NCI-H748 treated with DMSO at 0.1 percent for 48 hours (cell line): ENCODE measurements at regions not wholly inside any gene's neighbourhood (a gene's known extent, or its start where the extent isn't known, plus 50 kb on each side); places are given as distances from the start of the nearest gene placed in this dataset.

Source experiments
- DNase-seq: peaks from one replicate; lab custom pipeline; 2025; lab: John Stamatoyannopoulos, UW

DNA sequence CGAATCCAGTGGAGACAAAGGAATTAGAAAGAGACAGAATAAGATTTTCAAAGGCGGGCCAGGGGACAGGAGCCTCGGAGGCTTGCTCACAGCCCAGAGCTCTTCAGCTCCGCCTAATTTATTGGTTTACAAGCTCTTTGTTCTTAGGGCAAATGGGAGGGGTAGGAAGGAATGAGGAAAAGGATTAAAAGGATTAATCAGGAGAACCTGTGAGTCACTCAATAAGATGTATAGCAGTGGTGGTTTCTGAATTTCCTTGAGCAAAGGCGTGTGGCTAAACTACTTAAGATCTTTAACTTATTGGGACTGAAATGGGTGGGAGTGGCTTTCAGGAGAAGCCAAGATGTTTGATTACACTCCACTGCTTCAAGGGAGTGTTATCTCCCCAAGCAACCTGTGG is 456.0 kb upstream of the SPANXN1 start:
- no peak for DNase-seq

DNA sequence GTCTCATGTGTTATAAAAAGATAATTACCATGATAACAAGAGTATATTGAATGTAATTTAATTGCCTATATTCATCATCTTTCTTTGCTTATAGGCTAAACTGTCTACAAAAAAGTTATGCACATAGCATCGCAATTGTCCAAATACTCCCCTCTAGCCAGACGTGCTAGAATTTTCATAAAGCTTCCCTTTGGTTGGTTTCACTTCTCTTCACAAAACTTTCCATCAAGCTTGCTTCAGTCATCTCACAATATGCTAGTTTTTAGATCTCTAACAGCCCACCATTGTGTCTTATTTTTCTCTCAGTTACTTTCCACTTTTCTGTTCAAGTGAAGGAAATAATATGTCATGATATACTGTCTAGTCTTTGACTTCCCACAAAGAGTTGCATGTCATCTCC is 448.3 kb upstream of the SPANXN1 start:
- DNase-seq = no peak

DNA sequence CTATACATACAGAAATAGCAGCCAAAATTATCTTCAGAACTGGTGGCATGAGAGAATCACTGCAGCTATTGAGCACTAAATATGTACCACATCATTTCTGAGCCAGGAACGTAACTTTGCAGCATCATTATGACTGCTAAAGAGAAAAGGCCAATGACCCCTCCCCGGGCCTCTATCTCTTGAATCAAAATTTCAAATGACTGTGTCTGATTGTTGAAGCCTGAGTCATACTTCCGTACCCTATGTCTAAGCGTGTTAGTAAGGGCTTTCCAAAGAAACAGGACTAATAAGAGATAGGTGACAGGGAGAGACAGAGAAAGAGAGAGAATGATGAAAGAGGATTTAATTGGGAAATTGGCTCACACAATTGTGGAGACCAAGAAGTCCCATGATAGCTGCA is 445.5 kb upstream of the SPANXN1 start:
- no peak for DNase-seq

DNA sequence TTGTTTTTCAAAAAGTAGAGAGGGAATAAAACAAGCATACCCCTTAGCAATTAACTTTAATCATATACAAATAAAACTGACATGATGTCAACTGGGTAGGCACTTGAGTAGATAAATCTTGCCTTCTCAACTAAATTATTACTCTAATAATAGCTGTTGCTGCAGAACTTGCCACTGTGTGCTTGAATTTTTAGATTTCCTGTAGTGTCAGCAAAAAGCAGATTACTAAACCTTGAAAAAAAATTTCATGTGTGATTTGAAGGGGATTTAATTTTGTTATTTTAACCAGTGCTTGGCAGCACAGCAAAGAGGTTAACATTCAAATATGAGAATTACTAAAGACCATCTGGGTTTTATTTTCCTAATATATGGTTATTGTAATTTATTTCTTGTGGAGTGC is 438.3 kb upstream of the SPANXN1 start:
- no peak for DNase-seq

DNA sequence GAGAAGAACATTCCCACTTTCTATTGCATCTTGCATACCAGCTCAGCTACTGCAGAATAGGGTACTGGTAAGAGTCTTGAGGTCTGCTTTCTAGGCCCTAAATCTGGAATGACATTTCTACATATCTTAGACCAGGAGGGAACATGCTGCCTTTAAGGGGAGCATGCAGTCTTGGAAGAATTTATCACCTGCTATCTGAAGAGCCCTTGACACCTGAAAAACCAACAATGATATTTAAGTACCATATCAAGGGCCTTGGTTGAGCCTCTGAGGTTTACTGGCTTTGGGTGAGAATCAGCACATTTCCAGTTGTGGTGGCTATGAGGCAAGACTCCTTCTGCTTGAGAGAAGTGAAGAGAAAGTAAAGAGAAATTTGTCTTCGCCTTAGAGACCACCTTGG is 436.8 kb upstream of the SPANXN1 start:
- no peak for DNase-seq

DNA sequence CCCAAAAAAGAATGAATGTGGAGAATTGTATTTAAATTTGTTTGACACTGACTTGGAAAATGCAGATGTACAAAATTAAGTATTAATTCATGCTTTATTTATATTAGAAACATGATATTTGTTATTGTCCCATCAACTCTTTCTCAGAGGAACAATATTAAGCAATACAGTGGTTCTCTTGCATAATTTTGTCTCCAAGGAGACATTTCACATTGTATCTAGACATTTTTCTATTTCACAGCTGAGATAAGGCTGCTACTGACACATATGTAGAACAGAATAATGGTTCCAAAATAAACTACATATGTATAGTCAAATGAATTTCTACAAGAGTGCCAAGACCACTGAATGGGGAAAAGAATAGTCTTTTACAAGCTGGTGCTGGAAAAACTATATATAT is 427.9 kb upstream of the SPANXN1 start:
- no peak for DNase-seq

DNA sequence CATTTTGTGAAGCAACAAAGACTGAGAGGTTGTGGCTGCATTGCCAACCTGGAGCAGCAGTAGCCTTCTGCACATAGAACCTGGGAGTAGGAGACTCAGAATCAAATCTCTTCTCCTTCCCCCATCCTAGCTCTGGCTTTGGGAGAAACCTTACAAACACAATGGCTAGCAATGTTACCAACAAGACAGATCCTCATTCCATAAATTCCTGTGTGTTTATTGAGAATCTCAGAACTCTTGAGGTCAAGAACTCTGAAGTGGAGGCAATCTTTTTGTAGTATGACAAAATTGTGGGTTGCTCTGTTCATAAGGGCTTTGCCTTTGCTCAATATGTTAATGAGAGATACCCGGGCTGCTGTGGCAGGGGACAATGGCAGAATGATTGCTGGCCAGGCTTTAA is 406.7 kb upstream of the SPANXN1 start:
- DNase-seq = no peak

DNA sequence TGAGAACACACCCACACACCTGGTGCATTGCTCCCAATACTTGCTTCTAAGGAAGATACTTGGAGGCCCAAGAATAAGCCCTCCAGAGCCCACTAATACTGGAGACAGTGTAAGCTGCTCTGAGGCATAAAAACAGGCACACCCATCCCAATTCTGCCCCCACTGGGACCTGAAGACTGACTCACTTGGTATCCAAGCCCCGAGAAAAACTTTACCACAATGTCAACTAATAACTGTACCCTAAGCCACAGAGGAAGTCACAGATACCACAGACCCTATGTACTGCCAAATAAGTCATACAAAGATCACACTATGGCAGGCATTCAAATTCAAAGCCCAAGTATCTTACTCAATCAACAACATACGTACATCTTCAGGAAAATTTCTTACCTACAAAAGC is 398.2 kb upstream of the SPANXN1 start:
- DNase-seq = no peak

DNA sequence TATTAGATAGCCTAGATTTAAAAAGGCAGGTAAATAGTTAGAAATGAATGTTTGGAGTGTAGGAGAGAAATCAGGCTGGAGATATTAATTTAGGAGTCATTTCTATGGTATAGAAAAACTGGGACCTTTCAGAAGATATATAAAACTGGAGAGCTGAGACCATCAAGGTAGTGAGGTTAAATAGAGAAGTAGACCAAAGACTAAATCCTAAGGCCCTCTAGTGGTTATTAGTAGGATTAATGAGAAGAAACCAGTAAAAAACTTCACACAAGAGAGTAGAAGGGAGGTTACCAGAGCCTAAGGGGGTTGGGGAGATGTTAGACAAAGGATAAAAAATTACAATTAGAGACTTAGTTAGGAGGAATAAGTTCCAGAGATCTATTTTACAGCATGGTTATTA is 351.0 kb upstream of the SPANXN1 start:
- no peak for DNase-seq

DNA sequence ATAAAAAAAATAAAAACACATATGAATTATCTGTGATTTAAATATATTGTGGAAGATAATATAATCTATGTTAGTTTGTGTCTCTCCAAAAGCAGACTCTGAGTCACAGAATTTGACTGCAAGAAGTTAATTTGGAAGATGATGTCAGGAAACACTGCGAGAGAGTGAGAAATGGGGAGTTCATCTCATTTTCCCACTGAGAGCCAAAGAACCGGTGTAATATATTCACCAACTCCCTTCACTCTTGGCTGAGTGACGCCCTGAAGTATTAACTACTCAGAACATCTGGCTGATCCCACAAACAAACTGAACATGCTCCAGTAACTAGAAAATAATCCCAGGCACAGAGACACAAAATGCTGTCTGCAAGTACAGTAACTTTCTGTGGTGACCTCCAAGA is 345.8 kb upstream of the SPANXN1 start:
- DNase-seq = no peak

DNA sequence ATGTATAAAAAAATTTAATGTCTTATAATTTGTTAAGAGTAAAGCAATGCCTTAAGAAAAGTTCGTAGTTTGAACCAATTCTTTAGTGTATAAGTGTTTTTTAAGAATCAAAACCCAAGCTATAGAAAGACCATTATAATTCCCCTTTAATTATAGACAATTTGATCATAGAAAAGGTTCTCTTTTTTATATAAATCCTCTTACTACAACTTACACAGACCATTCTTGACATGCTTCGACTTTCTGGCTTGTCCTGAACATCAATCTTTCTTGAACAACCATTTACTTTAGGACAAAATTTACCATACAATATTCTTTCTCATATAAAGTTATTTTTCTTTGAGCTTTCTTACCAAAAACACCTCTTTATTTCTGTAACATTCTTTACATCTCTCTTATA is 330.5 kb upstream of the SPANXN1 start:
- DNase-seq = no peak

DNA sequence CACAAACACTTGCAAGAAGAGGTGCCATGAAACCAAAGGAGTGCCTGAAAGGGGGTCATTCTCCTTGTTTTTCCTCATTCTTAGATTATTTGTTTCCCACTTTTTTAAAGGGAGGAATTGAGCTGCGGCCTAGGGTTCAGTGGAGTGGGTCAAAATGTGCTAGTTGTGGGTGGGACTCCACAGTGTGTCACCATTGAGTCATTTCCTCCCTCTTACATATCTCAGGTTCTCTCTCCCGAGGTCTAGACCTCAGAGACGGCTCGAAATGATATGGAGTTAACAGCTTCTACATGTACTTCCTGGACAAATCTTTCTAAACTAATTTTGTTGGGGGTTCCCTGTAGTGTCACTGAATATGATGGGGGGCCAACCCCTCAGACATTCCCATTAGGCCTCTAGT is 328.4 kb upstream of the SPANXN1 start:
- DNase-seq = no peak

DNA sequence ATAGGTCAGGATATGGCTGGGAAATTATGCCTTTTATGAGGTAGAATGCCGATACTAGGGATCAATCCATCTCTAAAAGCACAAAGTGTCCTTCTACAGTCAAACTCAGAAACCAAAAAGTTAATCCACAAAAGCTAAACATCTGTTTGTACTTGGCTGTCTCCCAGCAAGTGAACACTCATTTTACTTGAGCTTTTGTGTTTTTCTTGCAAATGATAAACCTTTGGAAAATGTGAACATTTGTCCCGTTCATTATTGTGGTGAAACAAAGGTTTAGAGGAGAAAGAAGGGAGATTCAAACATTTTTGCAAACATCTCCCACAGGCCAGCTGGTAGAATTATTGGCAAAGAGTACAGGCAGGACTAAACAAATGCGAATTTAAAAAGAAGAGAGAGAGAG is 300.6 kb upstream of the SPANXN1 start:
- no peak for DNase-seq
